Cortex of kidney (tissue), 1 donor: ENCODE measurements at regions not wholly inside any gene's neighbourhood (a gene's known extent, or its start where the extent isn't known, plus 50 kb on each side); places are given as distances from the start of the nearest gene placed in this dataset.
"Not testable (repeated sequence)": the region's sequence is repeated elsewhere in the genome, so short reads cannot be mapped to it uniquely, and the experiment has no call there.

Experiments
- DNase-seq: peaks from one replicate; lab custom pipeline; 2025; lab: John Stamatoyannopoulos, UW

- no peak for DNase-seq
Measured at GRCh38 chr2:176851889-176852483, 360.6 kb upstream of the HNRNPA3 start.

- DNase-seq = no peak
Measured at GRCh38 chr2:176852667-176853066, 359.9 kb upstream of the HNRNPA3 start.

- DNase-seq = no peak
Measured at GRCh38 chr2:176854062-176854461, 358.5 kb upstream of the HNRNPA3 start.

- DNase-seq = no peak
Measured at GRCh38 chr2:176854878-176855277, 357.7 kb upstream of the HNRNPA3 start.

- no peak for DNase-seq
Measured at GRCh38 chr2:176856683-176857082, 355.9 kb upstream of the HNRNPA3 start.

GRCh38 chr2:176865336-176865735 lies 347.3 kb upstream of the HNRNPA3 start:
- no peak for DNase-seq

- DNase-seq = no peak
Measured at GRCh38 chr2:176872406-176872805, 340.2 kb upstream of the HNRNPA3 start.

GRCh38 chr2:176873403-176873802 lies 339.2 kb upstream of the HNRNPA3 start:
- DNase-seq = no peak

- DNase-seq = no peak
Measured at GRCh38 chr2:176876493-176877103, 336.0 kb upstream of the HNRNPA3 start.

GRCh38 chr2:176879426-176879995 lies 333.1 kb upstream of the HNRNPA3 start:
- DNase-seq = no peak

- not testable (repeated sequence) for DNase-seq
Measured at GRCh38 chr2:176882045-176882444, 330.5 kb upstream of the HNRNPA3 start.

- no peak for DNase-seq
Measured at GRCh38 chr2:176885001-176885643, 327.5 kb upstream of the HNRNPA3 start.

- no peak for DNase-seq
Measured at GRCh38 chr2:176885661-176886060, 326.9 kb upstream of the HNRNPA3 start.

GRCh38 chr2:176891105-176891504 lies 321.5 kb upstream of the HNRNPA3 start:
- DNase-seq = no peak

- DNase-seq = no peak
Measured at GRCh38 chr2:176891857-176892256, 320.7 kb upstream of the HNRNPA3 start.

- no peak for DNase-seq
Measured at GRCh38 chr2:176892676-176893226, 319.8 kb upstream of the HNRNPA3 start.

- DNase-seq = no peak
Measured at GRCh38 chr2:176895158-176895557, 317.4 kb upstream of the HNRNPA3 start.

GRCh38 chr2:176902454-176902853 lies 310.1 kb upstream of the HNRNPA3 start:
- no peak for DNase-seq

- not testable (repeated sequence) for DNase-seq
Measured at GRCh38 chr2:176904053-176904452, 308.5 kb upstream of the HNRNPA3 start.

GRCh38 chr2:176907341-176907740 lies 305.3 kb upstream of the HNRNPA3 start:
- no peak for DNase-seq

GRCh38 chr2:176910828-176911227 lies 301.8 kb upstream of the HNRNPA3 start:
- no peak for DNase-seq

- DNase-seq = no peak
Measured at GRCh38 chr2:176913955-176914354, 298.6 kb upstream of the HNRNPA3 start.

- no peak for DNase-seq
Measured at GRCh38 chr2:176914371-176914770, 298.2 kb upstream of the HNRNPA3 start.
